ENCODE measurements at regions not wholly inside any gene's neighbourhood (a gene's known extent, or its start where the extent isn't known, plus 50 kb on each side); places are given as distances from the start of the nearest gene placed in this dataset.

DNA sequence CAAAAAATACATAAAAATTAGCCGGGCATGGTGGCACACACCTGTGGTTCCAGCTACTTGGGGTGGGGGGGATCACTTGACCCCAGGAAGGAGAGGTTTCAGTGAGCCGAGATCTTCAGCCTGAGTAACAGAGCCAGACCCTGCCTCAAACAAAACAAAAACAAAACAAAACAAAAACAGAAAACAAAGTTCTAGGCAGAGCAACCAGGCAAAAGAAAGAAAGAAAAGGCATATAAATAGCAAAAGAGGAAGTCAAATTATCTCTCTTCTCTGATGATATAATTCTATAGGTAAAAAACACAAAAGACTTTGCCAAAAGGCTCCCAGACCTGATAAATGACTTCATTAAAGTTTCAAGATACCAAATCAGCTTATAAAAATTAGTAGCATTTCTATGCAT, 446.9 kb downstream of the HAO1 start:
- TF ChIP-seq CTCF (IDR thresholded peaks at IDR 0.05) = no peak
- no peak for TF ChIP-seq EP300 (IDR thresholded peaks at IDR 0.05)

Data from tibial nerve (tissue), 4 donors.